Dedifferentiated amniotic fluid mesenchymal stem cell (primary cell): ENCODE measurements at regions not wholly inside any gene's neighbourhood (a gene's known extent, or its start where the extent isn't known, plus 50 kb on each side); places are given as distances from the start of the nearest gene placed in this dataset.

ENCODE experiments used
- DNase-seq: peaks from one replicate; pipeline ENCODE4 v3.0.0-alpha.2; 2016; ENCODE audit errors: extremely low spot score

DNA sequence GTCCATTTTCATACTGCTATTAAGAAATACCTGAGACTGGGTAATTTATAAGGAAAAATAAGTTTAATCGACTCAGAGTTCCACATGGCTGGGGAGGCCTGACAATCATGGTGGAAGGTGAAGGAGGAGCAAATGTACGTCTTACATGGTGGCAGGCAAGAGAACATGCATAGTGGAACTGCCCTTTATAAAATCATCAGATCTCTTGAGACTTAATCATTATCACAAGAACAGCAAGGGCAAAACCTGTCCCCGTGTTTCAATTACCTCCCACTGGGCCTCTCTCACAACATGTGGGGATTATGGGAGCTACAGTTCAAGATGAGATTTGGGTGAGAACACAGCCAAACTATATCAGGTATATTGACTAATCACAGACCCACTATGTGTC is 370.2 kb upstream of the USP24 start:
- DNase-seq, result no peak

DNA sequence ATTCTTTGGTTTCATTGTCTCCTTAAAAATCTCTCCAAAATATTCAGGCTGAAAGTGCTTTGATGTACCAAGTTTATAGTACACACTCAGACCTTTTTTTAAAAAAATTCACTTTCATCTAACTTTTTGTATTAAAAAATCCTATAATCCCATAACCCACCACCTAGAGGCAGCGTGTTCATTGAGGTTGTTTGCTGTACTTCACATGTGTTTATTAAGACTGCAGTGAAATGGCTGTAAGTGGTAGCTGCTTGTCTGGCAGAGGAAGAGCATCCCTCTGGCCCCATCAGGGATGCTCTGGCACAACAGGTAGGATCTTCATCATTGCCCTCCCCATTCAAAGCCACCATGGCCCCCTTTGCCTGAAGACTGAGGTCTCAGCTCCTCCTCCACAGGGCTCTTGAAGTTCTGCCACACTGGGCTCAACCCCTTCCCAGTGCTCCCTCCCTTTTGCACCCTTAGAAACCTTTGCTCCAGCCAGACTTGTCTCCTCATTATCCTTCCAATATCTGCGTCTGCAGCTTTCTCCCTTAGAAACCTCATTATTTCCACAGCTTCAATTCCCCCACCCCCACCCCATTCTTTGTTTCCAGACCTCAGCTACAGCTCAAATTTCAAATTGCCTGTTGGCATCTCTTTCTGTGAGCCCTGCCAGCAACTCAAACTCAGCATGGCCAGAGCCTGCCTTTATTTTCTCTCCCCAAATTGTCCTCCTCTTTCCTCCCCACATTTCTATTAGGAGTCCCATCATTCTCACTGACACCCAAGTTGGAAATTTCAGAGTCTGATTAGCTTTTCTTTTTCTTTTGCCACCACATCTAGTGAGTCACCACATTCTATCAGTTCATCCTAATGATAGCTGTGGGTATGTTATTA is 369.6 kb upstream of the USP24 start:
- DNase-seq, result peak; percentile 68

DNA sequence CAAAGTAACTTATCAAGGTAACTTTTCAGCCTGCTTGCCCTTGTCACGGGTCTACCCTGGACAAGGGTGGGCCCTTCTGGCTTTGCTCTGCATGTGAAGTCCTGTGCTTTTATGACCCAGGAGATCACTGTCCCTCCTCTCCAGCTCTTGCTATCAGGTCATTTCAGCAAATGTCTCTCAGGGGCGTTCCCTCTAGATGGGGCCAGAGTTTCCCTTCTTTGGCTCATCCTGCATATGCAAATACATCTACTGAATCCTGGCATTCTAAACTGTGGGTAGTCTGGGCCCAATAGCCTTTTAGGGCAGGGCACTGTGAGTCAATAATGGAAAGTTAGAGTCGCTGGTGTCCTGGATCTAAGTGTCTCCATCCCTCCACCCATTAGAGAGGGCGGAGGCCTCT is 366.9 kb upstream of the USP24 start:
- no peak for DNase-seq

DNA sequence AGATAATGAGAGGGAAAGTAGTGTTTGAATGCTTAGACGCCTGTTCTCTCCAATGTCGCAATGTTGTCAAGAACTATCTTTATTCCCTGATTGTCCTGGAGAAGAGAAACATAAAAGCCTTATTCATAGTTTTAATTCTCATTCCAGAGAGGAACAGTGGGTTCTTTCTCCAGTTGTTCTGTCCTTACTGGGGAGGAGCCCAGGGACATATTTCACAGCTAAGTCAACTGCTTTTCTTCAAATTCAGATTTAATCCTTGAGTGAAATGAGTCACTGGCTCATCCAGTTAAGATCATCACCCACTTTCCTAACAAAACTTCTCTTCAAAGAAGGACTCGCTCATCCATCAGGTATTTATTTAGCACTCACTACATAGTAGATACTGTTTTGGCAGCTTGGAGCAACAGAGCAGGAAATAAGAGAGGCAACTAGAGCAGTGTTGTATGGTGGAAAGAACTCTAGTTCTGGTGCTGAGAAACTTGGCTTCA is 365.7 kb upstream of the USP24 start:
- peak; percentile 74 for DNase-seq

DNA sequence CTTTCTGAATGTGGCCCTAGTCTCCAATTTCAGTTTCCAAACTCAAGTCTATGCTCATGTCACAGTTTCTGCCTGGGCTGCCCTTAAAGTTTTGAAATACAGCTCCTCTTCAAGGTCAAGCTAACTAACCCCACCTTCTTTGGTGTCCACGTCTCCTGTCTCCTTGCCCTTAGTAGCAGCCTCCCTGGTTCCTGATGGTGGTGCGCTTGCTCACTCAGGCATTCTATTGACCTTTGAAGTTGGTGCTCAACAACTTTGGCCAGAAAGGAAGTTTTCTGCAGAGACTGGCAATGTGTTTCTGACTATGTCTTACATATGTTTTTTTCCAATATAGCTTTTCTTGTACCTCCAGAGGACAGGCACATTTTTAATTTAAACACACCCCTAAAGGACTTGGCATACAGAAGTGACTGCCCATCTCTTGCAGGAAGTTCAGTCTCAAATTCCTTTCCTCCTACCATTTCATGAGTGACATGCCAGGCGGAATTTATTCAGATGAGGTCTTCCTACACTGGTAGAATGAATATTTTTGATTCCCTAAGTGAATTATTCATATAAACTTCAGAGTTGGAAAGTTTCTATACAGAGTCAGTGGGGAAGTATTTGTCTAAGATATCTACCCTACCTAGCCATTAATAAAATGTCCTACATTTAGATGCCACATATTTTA is 364.3 kb upstream of the USP24 start:
- no peak for DNase-seq

DNA sequence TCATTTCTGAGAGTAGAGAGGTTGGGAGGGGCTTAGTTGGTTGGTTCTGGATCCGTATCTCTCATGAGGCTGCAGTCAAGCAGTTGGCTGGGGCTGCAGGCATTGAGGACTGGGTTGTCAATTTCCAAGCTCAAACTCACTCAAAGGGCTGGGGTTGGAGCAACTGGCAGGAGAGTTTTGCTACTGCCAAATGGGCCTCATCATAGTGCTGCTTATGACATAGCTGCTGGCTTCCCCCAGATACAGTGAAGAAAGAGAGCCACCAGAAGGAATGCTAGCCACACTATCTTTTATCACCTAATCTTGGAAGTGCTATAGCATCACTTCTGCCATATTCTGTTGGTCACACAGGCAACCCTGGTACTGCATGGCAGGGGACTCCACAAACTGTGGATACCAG is 363.5 kb upstream of the USP24 start:
- no peak for DNase-seq

DNA sequence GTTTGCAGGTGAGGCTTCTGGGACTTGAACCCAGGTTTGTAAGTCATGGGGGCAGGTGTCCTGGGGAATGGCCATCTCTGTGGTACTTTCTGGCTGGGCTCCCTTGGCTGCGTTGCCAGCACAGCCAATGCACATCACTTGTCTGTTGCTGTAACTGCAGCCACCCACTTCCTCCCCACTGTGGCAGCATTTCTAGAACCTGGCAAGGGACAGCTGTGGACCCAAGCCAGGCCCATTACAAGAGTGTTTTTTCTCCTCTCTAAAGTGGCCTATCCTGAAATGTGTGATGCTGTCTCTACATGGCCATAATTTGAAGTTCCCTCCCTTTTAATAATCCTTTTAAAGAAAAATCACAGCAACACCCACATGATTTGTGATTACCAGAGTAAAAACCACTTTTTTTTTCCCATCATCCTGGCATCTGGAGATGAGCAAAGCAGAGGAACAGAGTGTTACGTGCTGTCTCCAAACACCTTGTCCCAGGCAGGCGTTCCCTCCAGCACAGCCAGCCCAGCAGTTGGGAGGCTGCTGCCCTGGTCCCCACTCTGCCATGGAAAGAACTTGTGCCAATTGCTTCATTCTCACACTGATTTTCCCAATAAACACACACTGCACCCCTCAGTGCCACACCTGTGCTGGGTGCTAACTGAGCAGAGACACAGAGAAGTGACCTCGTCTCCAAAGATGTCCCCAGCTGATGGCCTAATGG is 360.6 kb upstream of the USP24 start:
- no peak for DNase-seq

DNA sequence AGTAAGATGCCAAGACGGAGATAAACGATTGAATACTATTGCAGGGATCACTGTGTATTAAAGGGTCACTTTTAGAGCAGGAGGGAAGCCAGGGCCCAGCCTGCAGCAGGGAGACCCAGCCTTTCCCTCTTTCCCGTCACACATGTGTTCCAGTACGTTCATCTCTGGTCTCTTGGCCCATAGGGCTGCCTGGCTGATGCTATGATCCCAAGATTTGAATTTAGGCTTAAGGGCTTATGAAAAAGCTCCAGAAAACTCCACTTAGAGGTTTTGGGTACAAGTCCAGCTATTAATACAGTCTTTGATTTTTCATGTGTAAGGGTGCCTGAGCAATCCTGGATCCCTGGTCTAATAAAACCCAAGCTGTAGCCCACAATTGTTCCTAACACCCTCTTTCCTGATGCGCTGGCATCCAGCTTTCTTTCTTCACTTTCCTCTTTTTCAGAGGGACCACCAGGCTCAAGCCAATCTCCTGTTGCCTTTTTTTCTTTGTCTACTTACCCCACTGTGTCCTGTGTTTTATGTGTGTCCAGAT is 359.6 kb upstream of the USP24 start:
- no peak for DNase-seq

DNA sequence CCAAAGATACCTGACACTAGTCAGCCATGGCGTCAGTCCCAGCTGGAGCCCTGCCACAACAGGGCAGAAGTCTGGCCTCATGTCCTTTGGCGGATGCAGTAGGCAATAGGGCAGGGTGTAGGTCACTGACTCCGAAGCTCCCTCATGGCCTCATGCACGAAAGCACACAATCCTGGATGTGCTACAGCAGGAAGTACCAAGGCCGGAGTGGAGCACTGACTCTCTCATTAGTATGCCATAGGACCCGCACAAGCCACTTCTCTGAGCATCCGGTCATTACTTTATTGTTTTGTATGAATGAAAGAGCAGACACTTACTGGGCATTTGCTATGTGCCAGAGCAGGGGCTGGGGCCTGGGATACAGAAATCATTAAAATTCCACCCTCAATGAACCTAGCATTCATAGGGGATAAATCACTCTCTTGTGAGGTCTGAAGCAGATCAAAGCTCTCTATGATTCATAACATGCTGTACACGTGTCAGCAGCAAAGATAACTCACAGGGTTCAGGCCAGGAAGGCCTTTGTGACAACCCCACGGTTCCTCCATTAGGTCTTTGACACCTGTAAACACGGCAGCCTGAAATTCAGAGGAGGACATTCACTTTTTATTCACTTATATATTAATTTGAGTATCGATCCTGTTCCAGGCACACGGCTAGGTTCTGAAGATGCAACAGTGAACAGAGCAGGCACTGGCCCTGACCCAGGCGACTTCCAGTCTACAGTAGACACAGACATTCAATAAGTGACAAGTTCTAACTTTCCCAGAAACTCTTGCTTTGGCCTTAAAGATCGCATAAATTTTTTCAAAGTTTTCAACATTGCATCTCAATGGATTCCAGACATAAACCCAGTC is 357.9 kb upstream of the USP24 start:
- DNase-seq, result no peak

DNA sequence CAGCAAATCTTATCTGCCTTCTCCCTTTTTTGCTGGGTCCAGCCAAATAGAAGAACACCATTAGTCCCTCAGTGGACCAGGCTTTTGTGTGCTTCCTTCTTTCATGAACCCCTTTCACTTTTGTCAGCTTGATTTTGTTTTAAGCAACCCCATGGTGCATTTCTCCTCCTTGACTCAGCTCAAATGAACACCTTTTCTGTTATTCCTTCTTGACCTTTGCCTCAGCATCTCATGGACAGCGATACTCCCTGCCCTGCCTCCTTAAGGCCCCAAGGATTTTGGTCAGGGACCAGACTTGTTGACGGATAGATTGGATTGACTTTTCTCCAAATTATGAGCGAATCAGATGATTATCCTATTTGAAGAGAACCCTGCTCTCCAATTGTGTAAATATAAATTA is 356.6 kb upstream of the USP24 start:
- no peak for DNase-seq

DNA sequence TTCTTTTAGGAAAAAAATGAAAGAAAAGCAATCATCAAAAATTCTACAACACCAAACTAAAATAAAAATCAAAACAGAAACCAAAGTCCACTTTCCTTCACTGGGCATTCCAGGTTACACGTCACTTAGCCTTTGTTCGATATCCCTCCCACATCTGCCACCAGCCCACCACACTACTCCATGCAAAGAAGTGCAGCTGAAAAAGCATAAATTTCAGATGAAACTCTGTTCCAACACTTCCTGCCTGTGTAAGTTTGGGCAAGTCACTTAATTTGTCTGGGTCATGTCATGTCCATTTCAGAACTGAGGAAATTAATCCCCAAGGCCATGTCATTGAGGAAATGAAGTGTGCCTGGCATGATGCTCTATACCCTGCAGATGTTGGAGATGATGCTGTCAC is 354.3 kb upstream of the USP24 start:
- no peak for DNase-seq

DNA sequence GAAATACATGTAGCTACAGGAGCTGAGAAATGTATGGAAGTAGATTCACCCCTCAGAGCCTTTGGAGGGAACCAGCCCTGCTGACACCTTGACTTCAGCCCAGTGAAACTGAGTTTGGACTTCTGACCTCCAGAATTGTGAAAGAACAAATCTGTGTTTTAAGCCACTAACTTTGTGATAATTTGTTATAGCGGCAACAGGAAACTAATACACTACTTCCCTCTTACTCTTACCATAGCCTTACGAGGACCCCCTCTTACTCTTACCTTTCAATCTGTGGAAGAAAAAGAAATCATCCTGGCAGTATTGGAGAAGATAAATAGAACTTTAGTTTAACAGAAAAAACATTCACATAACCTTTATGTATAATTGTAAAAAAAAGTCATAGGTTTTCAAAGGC is 353.6 kb upstream of the USP24 start:
- DNase-seq, result no peak

DNA sequence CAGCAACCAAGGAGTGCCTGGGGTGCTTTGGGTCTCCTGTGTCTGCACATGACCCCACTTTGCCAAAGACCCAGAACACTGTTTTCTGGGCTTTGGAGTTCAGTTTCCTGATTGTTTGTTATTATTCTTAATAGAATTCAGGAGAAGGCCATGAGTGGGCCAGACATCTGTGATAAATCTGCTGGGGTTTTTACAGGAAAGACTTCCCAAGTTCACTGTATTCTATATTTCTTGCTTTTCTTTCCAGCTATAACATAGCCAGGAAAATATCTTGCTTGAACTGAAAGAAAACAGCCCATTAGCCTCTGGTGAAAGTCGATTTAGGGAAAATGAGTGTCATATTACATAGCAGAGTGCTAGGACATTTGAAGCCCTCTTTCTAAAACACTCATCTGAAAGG is 345.1 kb upstream of the USP24 start:
- DNase-seq, result peak; percentile 20

DNA sequence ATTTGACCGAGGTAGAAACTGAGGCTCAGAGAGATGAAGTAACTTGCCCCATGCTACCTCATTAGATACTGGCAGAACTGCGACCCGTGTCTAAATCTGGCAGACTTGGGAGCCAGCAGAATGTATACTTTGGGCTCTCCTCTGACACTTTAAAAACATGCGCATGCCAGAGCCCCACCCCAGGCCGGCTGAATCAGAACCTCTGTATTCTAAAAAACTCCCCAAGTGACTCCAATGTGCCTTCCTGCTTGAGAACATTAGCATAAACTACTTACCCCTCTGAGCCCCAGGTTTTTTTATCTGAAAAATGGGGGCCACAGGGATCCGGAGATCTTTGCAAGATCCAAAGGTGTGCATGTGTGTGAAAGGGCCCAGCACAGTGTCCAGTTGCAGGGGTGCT is 344.7 kb upstream of the USP24 start:
- no peak for DNase-seq

DNA sequence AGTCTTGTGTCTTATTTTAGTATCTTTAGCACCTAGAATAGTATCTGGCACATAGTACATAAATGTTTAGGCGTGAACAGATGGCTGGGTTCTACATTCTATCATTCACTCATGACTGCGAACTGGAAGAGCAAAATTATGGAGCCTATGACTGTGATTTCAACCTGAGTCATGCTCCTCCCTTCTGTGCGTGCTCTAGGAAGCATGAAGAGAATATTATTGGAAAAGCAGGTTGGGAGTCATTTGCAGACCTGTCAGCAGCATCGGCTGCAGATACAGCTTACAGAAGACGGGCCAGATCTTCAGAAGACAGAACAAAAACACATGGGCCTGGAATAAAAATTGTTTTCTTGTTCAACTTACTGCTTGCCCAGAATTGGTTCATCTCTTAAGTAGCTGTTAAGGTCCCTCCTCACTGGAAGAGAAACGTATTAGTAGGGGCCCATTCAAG is 344.0 kb upstream of the USP24 start:
- DNase-seq, result no peak

DNA sequence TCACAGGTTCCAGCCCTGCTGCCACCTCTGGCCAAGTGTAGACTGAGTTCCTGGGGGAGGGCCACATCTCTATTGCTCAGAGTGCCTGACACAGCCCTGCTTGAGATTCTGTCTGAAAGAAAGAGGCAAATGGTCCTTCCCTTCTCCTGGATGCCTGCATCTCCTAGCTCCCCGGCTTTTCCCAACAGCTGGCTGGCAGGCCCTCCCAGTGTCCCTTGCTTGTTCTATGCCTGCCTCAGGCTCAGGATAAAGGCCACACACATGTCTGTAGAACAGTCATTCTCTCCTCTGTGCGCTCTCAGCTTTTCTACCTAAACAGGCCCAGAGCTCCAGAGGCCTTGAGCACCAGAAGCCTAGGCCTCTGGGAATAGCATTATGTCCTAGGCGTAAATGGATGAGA is 343.4 kb upstream of the USP24 start:
- DNase-seq, result no peak

DNA sequence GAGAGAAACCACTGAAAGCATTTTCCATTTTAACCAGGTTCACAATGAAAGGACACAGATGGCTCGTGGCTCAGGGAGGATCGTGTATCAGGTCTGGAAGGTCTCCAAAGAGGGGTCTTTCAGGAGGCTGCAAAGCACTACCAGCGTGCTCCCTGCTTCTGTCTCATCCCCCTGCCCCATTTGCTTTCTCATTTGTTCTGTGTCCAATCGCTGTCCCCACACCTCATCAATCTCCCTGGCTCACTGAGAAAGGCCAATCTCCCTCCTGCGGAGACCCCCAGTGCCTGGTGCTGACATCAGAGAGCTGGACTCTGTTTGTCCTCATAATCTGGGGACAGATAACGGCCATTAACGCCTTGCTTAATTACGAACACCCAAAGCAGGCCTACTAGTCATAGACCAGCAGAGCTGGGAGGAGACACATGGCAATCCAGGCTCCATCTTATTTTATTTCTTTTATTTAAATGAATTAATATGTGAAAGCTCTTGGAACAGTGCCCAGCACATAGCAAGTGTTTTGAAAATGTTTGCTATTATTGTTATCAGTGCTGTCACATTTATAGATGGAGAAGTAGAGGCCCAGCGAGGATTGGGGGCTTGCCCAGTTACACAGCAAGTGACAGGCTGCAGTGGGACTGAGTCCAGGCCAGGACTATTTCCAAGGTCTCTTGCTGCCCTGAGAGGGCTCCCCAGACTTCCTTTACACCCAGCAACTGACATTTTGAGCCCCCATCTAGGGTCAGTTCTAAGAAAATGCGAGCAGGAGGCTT is 341.0 kb upstream of the USP24 start:
- DNase-seq, result no peak

DNA sequence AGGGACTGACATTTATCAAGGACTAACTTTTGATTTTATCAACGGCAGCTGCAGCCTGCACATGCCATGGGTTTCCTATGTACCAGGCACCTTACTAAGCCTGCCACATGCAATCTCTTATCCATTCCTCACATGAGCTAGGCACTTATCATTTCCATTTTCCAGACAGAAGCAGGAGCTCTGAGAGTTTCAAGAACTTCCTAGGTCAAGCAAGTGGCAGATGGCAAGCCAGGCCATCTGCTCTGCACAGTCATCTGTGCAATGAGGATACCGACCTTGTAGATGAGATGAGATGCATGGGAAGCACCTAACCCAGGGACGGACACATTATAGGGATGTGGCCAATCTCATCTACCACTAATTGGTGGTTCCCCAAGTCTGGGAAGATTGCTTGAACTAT is 339.4 kb upstream of the USP24 start:
- DNase-seq, result no peak

DNA sequence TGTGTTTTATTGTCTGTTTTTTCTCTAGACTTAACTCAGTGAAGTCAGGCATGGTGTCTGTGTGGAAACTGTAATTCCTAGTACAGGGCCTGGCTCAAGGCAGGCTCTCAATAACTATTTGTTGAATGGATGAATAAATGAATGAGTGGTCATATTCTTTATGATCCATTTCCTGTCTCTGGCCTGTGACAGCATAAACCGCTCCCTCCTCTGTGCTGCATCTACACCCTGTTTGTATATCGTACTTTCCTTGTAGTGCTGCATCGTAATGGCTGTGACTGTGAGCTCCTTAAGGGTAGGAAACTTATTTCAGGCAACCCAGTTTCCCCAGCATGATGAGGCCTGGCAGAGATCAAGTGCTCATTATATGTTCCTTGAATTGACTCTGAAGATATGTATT is 337.5 kb upstream of the USP24 start:
- DNase-seq, result no peak

DNA sequence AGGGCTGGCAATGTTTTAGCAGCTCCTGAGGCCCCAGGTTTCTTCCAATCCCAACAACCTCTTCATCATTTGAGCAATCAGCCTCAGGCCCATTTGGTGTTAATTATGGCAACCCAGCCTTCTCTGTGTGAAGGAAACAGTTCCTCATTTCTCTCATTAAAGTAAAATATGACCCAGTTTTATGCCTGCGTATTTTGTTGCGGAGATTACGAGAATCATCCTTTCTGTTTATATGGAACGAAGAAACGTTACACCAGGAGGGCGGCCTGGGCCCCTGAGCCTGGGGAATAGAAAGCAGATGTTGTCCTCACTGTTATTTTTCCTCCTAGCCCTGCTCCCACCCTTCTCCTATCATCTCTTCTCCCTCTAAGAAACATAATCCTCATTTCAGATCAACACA is 332.2 kb upstream of the USP24 start:
- DNase-seq, result no peak

DNA sequence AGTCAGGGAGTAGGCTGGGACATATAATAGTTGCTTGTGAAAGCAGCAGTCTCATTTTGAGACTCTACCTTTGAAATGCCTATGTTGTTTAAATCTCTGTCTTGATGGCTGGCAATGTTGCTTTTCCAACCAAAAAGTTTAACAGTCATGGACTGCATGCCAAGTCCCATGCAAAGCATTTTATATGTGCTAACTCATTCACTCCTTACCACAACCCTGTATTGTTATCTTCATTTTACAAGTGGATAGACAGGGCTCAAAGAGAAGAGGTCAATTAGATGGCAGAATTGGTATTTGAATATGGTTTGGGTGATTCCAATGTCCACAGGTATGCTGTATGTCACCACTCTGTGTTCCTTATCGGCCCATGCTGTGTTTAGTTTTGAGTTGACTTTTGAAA is 331.4 kb upstream of the USP24 start:
- DNase-seq, result no peak
